H9 (cell line): ENCODE measurements at regions not wholly inside any gene's neighbourhood (a gene's known extent, or its start where the extent isn't known, plus 50 kb on each side); places are given as distances from the start of the nearest gene placed in this dataset.

Experiments
- DNase-seq: peaks from one replicate; pipeline ENCODE4 v3.0.0-alpha.2; 2017
- H2AFZ ChIP-seq: one replicate; pipeline ENCODE4 v1.6.1; 2013; ENCODE audit warnings: mild to moderate bottlenecking, low read length, control low read depth, moderate library complexity
- H2AK5ac ChIP-seq: 2 replicates; pipeline ENCODE4 v1.6.1; 2013; ENCODE audit warnings: low read length, control low read depth, mixed read lengths; ENCODE audit not compliant: insufficient read length
- H2BK120ac ChIP-seq: one replicate; pipeline ENCODE4 v1.6.1; 2013; ENCODE audit warnings: low read depth, mild to moderate bottlenecking, low read length, control low read depth, inconsistent platforms; ENCODE audit not compliant: poor library complexity, severe bottlenecking
- H2BK12ac ChIP-seq: 2 replicates; pipeline ENCODE4 v1.6.1; 2013; ENCODE audit warnings: low read length, control low read depth, mixed read lengths, low read depth; ENCODE audit not compliant: insufficient read length
- H2BK15ac ChIP-seq: 2 replicates; pipeline ENCODE4 v1.6.1; 2013; ENCODE audit warnings: low read depth, low read length, control low read depth
- H2BK20ac ChIP-seq: one replicate; pipeline ENCODE4 v1.6.1; 2013; ENCODE audit warnings: low read depth, mild to moderate bottlenecking, low read length, control low read depth, inconsistent platforms; ENCODE audit not compliant: poor library complexity, severe bottlenecking
- H2BK5ac ChIP-seq: 2 replicates; pipeline ENCODE4 v1.6.1; 2013; ENCODE audit warnings: low read length, control low read depth, mixed read lengths; ENCODE audit not compliant: insufficient read length
- H3K14ac ChIP-seq: 2 replicates; pipeline ENCODE4 v1.6.1; 2013; ENCODE audit warnings: low read length, control low read depth; ENCODE audit not compliant: insufficient read depth
- H3K18ac ChIP-seq: 2 replicates; pipeline ENCODE4 v1.6.1; 2013; ENCODE audit warnings: low read depth, mild to moderate bottlenecking, mixed read lengths, low read length, control low read depth; ENCODE audit not compliant: insufficient read length
- H3K23ac ChIP-seq: 2 replicates; pipeline ENCODE4 v1.6.1; 2013; ENCODE audit warnings: low read length, control low read depth, mixed read lengths, low read depth; ENCODE audit not compliant: insufficient read length
- H3K23me2 ChIP-seq: 2 replicates; pipeline ENCODE4 v1.6.1; 2013; ENCODE audit warnings: low read depth, mild to moderate bottlenecking, mixed read lengths, low read length, control low read depth; ENCODE audit not compliant: insufficient read length, poor library complexity, severe bottlenecking
- H3K27ac ChIP-seq: 2 replicates; pipeline ENCODE4 v1.5.1; 2013; ENCODE audit warnings: low read length, control low read depth, mixed read lengths, low read depth; ENCODE audit not compliant: insufficient read length
- H3K27me3 ChIP-seq: 2 replicates; pipeline ENCODE4 v1.6.1; 2013; ENCODE audit warnings: low read length, control low read depth, inconsistent platforms; ENCODE audit not compliant: insufficient read depth
- H3K4ac ChIP-seq: 2 replicates; pipeline ENCODE4 v1.6.1; 2013; ENCODE audit warnings: low read depth, mild to moderate bottlenecking, control low read depth, inconsistent platforms, low read length, moderate library complexity
- H3K4me1 ChIP-seq: 2 replicates; pipeline ENCODE4 v1.6.1; 2013; ENCODE audit warnings: low read length, control low read depth, inconsistent platforms; ENCODE audit not compliant: insufficient read depth
- H3K4me2 ChIP-seq: 2 replicates; pipeline ENCODE4 v1.6.1; 2013; ENCODE audit warnings: low read length, control low read depth, mixed read lengths; ENCODE audit not compliant: insufficient read length, insufficient read depth
- H3K56ac ChIP-seq: 2 replicates; pipeline ENCODE4 v1.6.1; 2013; ENCODE audit warnings: low read depth, mild to moderate bottlenecking, mixed read lengths, low read length, control low read depth; ENCODE audit not compliant: insufficient read length
- H3K79me1 ChIP-seq: 2 replicates; pipeline ENCODE4 v1.6.1; 2013; ENCODE audit warnings: low read depth, mild to moderate bottlenecking, moderate library complexity, low read length, control low read depth, inconsistent platforms; ENCODE audit not compliant: insufficient read depth, poor library complexity, severe bottlenecking
- H3K79me2 ChIP-seq: 2 replicates; pipeline ENCODE4 v1.6.1; 2013; ENCODE audit warnings: low read length, control low read depth, inconsistent platforms; ENCODE audit not compliant: insufficient read depth
- H3K9ac ChIP-seq: 2 replicates; pipeline ENCODE4 v1.6.1; 2013; ENCODE audit warnings: low read length, control low read depth, mixed read lengths; ENCODE audit not compliant: insufficient read length; ENCODE audit errors: extremely low read depth
- H3K9me3 ChIP-seq: one replicate; pipeline ENCODE4 v1.6.1; 2013; ENCODE audit warnings: low read depth, low read length, inconsistent platforms; ENCODE audit not compliant: control insufficient read depth
- H3T11ph ChIP-seq: one replicate; pipeline ENCODE4 v1.6.1; 2013; ENCODE audit warnings: mild to moderate bottlenecking, low read length, control low read depth, inconsistent platforms
- H4K20me1 ChIP-seq: one replicate; pipeline ENCODE4 v1.6.1; 2013; ENCODE audit not compliant: control insufficient read depth, insufficient read length, insufficient read depth
- H4K5ac ChIP-seq: 2 replicates; pipeline ENCODE4 v1.6.1; 2013; ENCODE audit warnings: low read depth, mild to moderate bottlenecking, mixed read lengths, low read length, control low read depth; ENCODE audit not compliant: insufficient read length
- H4K8ac ChIP-seq: replicated peaks from 2 replicates; pipeline ENCODE4 v1.6.1; 2013; ENCODE audit warnings: low read length, control low read depth, mixed read lengths, low read depth; ENCODE audit not compliant: insufficient read length
- H4K91ac ChIP-seq: 2 replicates; pipeline ENCODE4 v1.6.1; 2013; ENCODE audit warnings: low read depth, mild to moderate bottlenecking, moderate library complexity, mixed read lengths, low read length, control low read depth; ENCODE audit not compliant: insufficient read length
- H3K27ac Mint-ChIP-seq, 3 experiments: 2 replicates in 2 of 3; 3 replicates in 1 of 3; pipeline ENCODE4 v1.8.0; 2020 to 2021; ENCODE audit warnings: mixed read lengths in 3 of 3, mild to moderate bottlenecking in 1 of 3, moderate library complexity in 1 of 3
- H3K27me3 Mint-ChIP-seq: 2 replicates; pipeline ENCODE4 v1.8.0; 2021; ENCODE audit warnings: low read depth, mild to moderate bottlenecking, moderate library complexity, mixed read lengths
- H3K36me3 Mint-ChIP-seq, 3 experiments: 2 replicates in 2 of 3; 3 replicates in 1 of 3; pipeline ENCODE4 v1.8.0; 2020 to 2021; ENCODE audit warnings: low read depth in 3 of 3, mixed read lengths in 3 of 3; ENCODE audit not compliant: insufficient read depth in 1 of 3
- H3K4me1 Mint-ChIP-seq, 2 experiments: 2 replicates each; pipeline ENCODE4 v1.8.0; 2020; ENCODE audit warnings: mixed read lengths in 2 of 2
- H3K4me3 Mint-ChIP-seq, 2 experiments: 2 replicates in 1 of 2; 3 replicates in 1 of 2; pipeline ENCODE4 v1.8.0; 2020 to 2021; ENCODE audit warnings: mild to moderate bottlenecking in 2 of 2, mixed read lengths in 2 of 2, moderate library complexity in 1 of 2
- H3K9me3 Mint-ChIP-seq, 2 experiments: 2 replicates in 1 of 2; 3 replicates in 1 of 2; pipeline ENCODE4 v1.8.0; 2020; ENCODE audit warnings: mild to moderate bottlenecking in 2 of 2, mixed read lengths in 2 of 2, moderate library complexity in 1 of 2
- CTCF ChIP-seq: fragments of 200-600 bp; sonication (generic); conservative IDR thresholded peaks from 3 replicates; pipeline ENCODE4 v1.8.0; 2021; ENCODE audit warnings: antibody characterized with exemption, mild to moderate bottlenecking
- WGBS: extraction: QIAGEN DNeasy Blood & Tissue Kit; methylation state at CpG from one replicate; pipeline ENCODE4 v1.1.7; 2013; ENCODE audit warnings: missing lambda C conversion rate, low lambda C conversion rate, mixed read lengths; ENCODE audit not compliant: insufficient read length; ENCODE audit errors: extremely low coverage; 5-methylcytosine and 5-hydroxymethylcytosine counted together

GRCh38 chr14:97077687-97078086 lies 280.5 kb downstream of the VRK1 start:
- H4K5ac ChIP-seq: peak overlapping the region; percentile 36
- no peak overlapping the region for H3K4ac ChIP-seq
- no peak overlapping the region for H3K9ac ChIP-seq
- no peak overlapping the region for H2BK12ac ChIP-seq
- H3K27ac ChIP-seq: no peak overlapping the region
- H4K91ac ChIP-seq: no peak overlapping the region
- no peak overlapping the region for H2BK15ac ChIP-seq
- TF ChIP-seq CTCF: no peak
- no peak overlapping the region for H3T11ph ChIP-seq
- no peak overlapping the region for H4K8ac ChIP-seq
- no peak overlapping the region for H2BK20ac ChIP-seq
- no peak overlapping the region for H3K56ac ChIP-seq
- peaks cover 0 to 8% (median 0%) of the 10 kb centered on the region in 3 experiments; a peak in 2 of 7 replicates for H3K36me3 Mint-ChIP-seq
- no peaks in the 10 kb centered on the region for H3K23me2 ChIP-seq
- no peaks in the 10 kb centered on the region for H4K20me1 ChIP-seq
- peak overlapping the region in 1 of 3 experiments; percentile 46; a peak in 1 of 7 replicates for H3K27ac Mint-ChIP-seq
- H3K4me1 ChIP-seq: no peaks in the 10 kb centered on the region
- H2AFZ ChIP-seq: no peak overlapping the region
- H3K4me1 Mint-ChIP-seq: peaks cover 0 to 10% of the 10 kb centered on the region in 2 experiments; a peak in 1 of 4 replicates
- no peak overlapping the region for H3K14ac ChIP-seq
- no peak overlapping the region for H3K18ac ChIP-seq
- H3K79me1 ChIP-seq: no peaks in the 10 kb centered on the region
- no peak overlapping the region for H2AK5ac ChIP-seq
- WGBS: no CpG with 5 or more reads among the region's 4 CpGs
- no peak overlapping the region for H2BK120ac ChIP-seq
- H3K23ac ChIP-seq: no peak overlapping the region
- H3K4me2 ChIP-seq: no peak overlapping the region
- H3K9me3 ChIP-seq: no peaks in the 10 kb centered on the region
- no peaks in the 10 kb centered on the region; the same call in 1 of the 2 replicates for H3K27me3 Mint-ChIP-seq
- no peak overlapping the region for H2BK5ac ChIP-seq
- H3K9me3 Mint-ChIP-seq: peaks cover 0 to 2% of the 10 kb centered on the region in 2 experiments; a peak in 2 of 5 replicates
- no peak overlapping the region for H3K4me3 Mint-ChIP-seq
- peaks cover 2% of the 10 kb centered on the region; the same call in 1 of the 2 replicates for H3K27me3 ChIP-seq
- H3K79me2 ChIP-seq: no peaks in the 10 kb centered on the region
- no peak for DNase-seq
